ENCODE measurements at regions not wholly inside any gene's neighbourhood (a gene's known extent, or its start where the extent isn't known, plus 50 kb on each side); places are given as distances from the start of the nearest gene placed in this dataset.
"Not testable (repeated sequence)": the region's sequence is repeated elsewhere in the genome, so short reads cannot be mapped to it uniquely, and the experiment has no call there.

DNA sequence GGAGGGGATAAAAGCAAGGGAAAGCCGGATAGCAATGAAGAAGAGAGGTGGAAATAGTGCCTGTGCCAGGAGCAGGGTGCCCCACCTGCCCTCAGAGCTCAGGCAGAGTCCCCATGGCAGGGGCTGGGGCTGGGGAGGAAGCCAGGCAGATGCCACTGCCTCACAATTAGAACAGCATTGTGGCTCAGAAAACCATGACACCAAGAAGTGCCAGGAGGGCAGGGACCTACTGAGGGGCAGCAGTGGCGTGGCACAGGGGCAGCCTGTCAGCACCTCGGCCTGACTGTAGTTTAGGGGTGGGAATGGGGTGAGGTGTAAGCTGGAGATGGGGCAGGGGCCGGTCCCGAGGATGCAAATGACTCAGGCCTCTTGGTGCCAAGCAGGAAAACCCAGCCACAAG, 532.1 kb upstream of the B3GAT1 start:
- no peak for DNase-seq (ENCODE audit: low spot score)

DNA sequence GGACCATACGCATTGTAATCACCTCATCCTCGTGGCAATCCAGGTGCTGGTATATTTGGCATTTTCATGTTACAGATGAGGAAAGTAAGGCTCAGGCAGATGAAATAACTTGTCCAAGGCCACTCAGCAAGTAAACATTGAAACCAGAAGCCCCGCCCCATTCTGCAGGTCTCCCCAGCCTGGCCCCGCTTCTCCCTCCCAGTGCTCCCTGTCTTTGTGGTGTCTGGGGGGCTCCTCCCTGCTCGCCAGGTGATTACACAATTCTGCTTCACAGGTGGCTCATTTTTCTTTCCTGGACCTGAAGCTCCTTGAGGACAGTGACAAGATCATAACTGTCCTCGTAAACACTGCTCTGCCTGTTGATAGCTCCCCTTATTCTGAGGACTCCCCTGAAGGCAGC, 531.5 kb upstream of the B3GAT1 start:
- DNase-seq (ENCODE audit: low spot score): no peak

DNA sequence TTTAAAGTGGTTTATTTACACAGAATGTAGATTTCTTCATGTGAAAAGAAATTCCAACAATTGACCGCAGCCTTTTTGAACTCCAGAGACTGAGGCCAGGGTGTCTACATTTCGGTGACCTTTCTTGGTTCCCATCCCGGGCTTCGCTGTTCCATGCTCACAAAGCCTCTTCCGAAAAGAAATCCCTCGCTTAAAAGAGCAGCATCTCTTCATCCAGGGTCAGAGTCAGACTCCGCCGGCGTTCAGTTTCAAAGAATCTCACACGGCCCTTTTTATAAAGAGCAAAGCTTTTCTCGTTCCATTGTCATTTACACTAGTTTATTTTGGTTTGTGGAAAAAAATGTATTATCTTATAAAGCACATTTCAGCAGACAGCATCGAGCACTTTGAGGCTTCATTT, 530.6 kb upstream of the B3GAT1 start:
- no peak for DNase-seq (ENCODE audit: low spot score)

DNA sequence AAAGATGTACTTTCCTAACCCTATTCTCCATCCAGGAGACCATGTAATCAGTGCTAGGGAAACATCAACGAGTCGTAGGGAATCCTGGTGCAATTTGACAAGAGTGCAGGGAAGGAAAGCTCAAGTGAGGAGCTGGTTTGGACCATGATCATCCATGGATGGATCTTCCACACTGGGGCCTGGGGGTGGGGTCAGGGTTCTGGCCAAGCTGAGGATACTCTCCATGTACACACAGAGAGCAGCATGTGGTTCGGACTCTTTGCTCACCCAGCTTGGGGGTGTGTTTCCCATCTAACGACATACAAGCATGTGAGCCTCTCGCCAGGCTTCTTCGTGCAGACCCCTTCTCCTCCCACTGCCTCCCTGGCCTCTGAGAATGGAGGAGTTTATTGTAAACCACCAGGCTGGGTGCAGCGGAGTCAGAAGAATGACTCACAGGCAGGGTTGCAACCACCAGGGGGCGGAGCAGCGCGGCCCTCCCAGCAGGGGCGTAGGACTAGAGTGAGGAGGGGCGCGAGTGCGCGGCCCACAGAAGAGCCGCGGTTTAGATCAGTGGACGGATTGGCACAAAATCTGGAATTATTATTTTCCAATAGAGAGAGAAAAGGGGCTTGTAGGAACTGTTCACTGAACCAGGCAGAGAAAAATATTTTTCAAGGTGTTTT, 530.0 kb upstream of the B3GAT1 start:
- DNase-seq (ENCODE audit: low spot score): not testable (repeated sequence)

DNA sequence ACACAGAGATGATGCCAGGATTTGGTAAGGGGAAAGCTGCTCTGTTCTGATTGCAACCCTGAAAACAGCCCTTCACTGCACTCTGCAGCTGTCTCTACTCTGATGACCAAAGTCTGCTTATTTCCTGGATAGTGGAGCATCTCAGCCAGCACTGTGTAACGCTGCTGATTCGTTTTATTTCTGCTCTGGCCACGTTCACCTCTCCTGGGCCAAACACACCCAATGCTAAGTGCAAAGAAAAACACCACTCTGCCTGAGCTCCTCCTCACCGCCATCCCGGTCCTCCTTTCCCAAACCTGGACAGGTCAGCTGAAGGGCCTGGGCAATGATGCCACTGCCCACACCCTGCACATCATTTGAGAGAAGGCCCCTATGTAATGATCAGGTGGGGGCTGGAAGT, 529.3 kb upstream of the B3GAT1 start:
- DNase-seq (ENCODE audit: low spot score): no peak

DNA sequence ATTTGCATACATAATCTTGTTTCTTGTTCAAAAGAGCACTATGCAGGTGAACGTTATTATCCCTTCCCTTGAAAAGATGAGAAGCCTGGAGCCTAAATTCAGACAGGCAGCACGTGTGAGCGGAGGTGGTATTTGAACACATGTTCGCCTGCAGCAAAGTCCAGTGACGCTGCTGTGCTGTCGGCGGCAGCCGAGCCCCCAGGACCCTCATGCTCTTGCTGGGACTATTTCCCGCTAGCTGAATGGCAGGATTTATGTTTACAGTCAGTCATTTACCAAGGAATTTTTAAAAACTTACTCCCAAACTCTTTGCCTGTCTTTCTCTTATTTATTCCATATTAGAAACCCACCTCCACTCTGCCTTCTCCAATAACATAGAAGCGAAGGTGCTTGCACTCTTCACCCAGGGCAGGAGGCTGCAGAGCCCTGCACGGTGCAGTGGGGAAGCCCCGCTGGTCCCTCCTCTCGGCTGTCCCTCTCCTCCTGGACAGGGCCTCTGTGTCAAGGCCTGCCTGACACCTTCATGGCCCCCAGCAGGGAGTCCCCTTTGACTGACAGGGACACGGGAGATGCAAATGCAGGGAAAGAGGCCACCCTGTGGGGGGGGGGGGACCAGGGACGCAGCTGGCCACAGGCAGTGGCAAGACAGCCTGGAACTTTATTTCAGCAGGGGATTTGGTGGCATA, 528.5 kb upstream of the B3GAT1 start:
- DNase-seq (ENCODE audit: low spot score): no peak

DNA sequence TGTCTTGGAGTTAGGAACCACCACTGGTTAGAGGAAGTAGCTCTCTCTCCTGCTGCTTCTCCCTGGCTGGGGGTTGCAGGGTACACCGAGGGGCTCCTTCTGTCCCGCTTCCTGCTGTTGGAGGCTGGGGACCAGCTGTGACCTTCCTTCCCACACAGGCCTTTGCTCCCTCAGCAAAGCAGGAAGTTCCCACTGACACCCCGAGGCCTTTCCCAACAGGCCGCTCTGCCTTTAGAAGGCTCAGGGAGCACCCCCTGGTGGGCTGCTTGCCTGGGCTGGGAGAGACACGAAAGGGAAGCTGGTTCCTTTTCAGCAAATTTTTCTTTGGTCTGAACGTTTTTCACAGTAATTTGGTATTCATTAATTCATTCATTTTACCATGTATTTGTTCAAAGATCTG, 527.9 kb upstream of the B3GAT1 start:
- DNase-seq (ENCODE audit: low spot score): no peak

DNA sequence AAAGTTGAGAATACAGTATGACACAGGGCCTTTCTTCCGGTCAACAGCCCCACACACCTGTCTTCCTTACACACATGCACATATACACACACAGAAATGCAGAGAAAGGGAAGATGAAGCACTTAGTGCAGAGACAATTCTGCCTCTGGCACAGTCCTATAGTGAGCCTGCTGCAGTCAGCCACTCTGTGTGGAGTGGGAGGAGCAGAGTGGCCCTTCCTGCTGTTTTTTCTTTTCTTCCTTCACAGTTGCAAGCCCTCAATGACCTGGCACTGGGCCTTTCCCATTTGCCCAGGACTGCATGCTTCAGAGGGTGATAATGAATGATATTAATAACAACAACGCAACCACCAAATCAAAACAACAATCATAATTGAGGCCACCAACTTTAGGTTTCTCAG, 527.0 kb upstream of the B3GAT1 start:
- DNase-seq (ENCODE audit: low spot score): no peak

DNA sequence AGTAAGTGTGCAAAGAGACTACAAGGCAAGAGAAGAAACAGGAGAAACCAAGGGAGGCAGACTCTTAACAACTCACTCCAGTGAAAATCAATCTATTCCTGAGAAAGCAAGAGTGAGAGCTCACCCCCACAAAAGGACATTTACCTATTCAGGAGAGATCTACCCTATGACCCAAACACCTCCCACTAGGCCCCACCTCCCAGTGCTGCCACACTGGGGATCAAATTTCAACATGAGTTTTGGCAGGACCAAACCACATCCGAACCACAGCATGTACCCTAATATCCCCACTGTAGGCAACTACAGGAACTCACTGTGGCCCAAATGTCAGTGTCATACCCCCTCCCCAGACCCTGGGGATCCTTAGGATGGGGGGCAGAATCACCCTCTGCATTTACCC, 526.2 kb upstream of the B3GAT1 start:
- DNase-seq (ENCODE audit: low spot score): no peak

DNA sequence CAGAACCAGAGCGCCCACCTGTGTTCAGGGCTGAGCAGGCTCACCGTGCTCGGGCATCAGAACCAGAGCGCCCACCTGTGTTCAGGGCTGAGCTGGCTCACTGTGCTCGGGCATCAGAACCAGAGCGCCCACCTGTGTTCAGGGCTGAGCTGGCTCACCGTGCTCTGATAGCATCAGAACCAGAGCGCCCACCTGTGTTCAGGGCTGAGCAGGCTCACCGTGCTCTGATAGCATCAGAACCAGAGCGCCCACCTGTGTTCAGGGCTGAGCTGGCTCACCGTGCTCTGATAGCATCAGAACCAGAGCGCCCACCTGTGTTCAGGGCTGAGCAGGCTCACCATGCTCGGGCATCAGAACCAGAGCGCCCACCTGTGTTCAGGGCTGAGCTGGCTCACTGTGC, 525.2 kb upstream of the B3GAT1 start:
- DNase-seq (ENCODE audit: low spot score): not testable (repeated sequence)

DNA sequence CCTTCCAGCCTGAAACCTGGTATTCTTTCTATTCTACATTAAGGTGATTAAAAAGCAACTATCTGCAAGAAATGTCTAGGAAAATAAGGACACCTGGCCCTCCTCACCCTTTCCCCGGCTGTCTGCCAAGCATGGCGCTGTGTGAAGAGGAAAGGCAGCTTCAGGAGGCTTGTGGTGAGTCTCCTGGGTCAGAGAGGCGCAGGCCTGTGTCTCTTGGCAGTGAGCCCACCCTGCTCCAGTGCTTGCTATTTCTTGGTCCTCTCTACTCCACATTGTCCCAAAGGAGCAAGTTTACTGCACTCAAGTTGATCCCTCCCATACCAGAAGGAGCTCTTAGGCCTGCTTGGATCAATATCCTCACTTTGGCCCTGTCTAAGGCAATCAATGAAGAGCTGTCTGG, 520.7 kb upstream of the B3GAT1 start:
- no peak for DNase-seq (ENCODE audit: low spot score)

DNA sequence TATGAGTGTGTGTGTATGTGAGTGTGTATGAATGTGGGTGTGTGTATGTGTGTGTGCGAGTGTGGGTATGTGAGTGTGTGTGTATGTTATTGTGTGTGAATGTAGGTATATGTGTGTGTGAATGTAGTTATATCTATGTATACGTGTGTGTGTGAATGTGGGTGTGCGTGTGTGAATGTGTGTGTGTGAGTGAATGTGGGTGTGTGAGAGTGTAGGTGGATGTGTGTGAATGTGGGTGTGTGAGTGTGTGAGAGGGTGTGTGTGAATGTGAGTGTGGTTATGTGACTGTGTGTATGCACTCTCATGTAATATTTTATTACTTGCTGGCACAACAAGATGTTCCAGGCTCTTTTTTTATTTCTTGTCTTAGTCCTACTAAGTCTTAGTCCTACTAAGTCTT, 513.4 kb upstream of the B3GAT1 start:
- no peak for DNase-seq (ENCODE audit: low spot score)

DNA sequence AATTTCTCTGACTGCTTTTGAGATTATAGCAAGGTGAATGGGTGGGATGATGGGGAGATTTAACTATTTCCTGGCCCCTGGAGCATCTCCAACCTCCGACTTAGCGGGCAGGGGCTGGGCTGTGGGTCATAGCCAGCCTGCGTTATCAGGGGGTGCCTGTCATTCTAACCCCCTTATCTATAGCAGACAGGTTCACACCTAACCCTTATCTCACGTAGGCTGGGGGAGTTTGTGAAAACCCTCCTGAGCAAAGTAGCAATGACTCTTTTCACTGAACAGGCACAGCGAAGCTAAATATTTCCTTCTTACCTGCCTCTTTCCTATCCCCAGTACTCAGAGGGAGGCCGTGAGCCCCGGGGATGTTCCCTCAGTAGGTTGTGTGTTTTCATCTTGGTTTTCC, 511.4 kb upstream of the B3GAT1 start:
- DNase-seq (ENCODE audit: low spot score): no peak

DNA sequence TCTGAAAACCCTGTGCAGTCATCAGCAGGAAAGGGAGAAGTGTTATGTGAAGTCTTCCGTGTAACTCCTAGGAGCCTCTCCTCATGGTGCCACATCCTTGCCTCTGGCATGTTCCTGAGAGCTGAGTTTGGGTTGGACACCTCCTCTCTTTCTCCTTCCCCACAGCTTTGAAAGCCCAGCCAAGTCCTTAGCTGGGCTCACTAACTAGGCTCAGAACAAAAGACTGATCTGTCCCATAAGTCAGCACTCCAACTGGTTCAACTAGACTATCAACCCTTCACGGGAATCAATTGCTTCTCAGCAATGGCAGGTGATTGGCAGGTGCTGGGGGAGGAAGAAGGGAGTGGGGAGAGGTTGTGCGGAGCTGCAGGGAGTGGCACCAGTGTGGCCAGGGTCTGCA, 509.9 kb upstream of the B3GAT1 start:
- DNase-seq (ENCODE audit: low spot score): no peak

DNA sequence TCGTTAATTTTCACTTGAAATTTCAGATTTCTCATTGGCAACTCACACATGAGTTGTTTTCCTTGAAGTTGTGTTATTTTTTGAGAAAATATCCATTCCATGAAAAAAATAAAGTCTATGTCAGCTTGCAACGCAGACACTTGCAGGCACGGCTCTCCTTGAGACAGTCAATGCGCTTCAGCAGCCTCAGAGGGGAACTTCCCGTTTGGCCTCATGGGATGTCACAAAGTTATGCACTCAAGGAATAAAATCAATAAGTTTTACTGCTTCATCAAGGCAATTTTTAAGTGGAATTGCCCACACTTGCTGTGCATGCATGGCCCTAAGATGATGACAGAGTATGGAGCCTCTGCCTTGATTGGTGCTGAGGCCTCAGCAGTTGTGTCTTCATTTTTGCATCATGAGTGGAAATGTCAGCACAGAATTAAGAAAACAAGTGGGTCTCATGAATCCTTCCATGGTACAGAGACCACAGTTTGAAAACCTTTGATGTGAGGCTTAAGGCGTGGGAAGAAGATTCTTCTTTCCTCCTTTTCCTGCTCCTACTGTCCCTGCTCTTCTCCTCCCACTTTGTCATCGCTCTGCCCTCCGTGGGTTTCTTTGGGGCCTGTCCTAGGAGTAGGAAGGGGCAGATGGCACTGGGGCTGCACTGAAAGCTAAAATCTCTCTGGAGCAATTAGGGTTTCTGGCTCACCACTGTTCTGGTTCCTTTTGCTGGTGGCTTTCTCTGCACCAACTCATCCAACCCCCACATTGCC, 509.0 kb upstream of the B3GAT1 start:
- DNase-seq (ENCODE audit: low spot score): no peak

DNA sequence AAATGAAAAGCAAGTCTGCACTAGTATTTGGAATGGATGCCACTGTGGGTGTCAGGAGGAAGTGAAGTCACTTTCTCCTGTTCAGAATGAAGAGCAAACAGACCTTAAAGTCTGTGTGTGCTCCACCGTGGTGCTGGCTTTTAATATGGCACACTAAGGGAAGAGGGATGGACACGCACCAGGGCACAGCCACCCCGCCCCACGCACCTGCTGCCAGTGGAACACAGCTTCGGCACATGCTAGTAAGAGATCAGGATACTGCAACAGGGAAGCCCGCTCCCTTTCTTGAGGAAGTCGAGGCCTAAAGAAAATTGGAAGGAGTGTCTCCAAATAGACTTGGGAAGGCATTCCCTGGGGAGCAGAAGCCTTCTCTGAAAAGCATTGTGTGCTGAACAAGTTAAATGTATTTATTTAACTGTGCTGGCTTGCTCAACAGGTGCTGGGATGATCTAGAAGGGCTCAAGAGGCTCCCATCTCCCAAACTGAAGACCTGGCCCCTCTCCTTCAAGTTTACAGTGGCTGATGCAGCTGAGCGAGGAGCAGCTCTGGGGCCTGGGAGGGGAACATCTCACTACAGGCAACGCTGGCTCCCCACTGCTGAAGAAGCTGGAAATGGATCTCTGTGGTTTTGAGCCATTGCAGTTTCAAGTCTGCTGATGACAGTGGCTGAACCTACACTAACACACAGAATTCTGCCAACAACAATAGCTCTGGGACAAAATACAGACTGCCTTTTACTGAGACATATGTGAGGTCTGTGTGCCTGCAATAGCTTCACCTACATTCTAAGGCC, 504.6 kb upstream of the B3GAT1 start:
- DNase-seq (ENCODE audit: low spot score): no peak

DNA sequence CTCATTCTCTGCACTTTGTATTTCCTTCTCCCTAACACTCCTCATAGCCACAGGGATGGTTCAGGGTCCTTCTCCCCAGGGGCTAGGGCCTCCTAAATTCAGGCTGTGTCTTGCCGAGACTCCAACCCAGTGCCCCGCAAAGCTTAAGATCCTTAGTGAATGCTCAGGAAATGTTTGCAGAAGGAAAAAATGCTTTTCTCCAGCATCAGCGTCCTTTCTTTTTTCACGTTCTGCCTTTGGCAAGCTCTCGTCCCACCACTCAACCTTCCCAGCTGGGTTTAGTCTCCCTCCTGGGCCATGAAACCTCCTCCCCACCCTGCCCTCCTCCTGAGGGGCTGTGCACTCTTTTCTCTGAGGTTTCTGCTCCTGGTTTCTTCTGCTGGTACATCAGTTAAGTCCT, 503.8 kb upstream of the B3GAT1 start:
- no peak for DNase-seq (ENCODE audit: low spot score)

DNA sequence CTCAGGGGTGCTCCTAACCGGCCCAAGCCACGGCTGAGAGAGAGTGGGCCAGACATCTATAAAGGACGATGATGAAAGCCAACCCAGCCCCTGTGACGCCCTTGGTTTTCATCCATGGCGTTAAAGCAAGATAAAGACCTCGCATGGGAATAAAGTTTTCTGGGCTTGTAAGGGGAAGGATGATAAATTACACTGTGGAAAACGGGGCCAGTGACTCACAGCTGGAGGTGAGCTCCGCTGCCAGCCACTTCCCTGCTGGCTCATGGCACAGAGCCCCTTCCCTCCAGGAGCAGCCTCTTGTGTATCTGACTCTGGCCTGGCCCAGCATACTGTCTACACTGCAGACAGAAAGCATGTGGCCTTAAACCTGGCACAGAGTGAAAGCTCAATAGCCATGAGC, 503.2 kb upstream of the B3GAT1 start:
- no peak for DNase-seq (ENCODE audit: low spot score)

DNA sequence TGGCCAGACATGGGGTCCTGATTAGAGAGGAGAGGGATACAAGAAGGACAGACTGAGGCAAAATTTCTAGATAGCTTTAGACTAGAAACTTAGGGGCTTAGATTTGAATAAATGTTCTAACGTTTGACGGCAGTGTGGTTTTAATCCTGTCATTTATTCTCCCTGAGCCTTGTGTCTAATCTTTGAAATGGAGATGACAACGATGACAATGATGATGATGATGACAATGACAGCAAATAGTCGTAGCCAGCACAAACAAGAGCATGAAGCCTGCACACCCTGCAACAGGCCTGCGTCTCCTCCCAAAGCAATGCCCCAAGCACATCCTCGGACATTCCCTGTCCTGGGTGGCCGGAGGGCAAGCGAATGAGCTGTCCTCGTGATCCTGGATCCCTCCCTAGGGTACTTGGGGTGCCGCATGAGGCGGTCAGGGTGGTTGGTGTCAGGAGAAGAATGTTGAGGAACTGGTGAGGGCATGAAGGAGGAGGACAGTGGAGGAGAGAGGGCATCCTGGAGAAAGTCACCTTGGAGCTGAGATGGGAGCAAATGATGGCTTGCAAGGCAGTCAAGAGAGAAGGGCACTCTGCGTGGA, 502.1 kb upstream of the B3GAT1 start:
- DNase-seq (ENCODE audit: low spot score): no peak

DNA sequence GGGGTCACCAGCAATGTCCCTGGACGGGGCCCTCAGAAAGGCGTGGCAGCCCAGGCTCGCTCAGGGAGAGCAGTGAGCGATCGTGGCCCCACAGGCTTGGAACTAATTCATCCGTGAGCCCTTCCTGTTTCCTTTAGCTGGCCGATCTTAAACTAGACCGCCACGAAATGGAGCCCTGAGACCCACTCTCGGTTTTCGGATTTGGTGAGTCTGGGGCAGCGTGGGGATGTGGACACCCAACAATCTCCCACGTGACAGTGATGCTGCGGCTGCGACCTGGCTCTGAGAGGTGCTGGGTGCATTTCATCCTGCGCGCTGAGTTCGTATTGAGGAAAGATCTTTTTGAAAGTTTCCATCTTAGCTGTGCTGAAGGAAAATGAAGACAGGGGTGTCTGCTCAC, 501.3 kb upstream of the B3GAT1 start:
- DNase-seq (ENCODE audit: low spot score): no peak

DNA sequence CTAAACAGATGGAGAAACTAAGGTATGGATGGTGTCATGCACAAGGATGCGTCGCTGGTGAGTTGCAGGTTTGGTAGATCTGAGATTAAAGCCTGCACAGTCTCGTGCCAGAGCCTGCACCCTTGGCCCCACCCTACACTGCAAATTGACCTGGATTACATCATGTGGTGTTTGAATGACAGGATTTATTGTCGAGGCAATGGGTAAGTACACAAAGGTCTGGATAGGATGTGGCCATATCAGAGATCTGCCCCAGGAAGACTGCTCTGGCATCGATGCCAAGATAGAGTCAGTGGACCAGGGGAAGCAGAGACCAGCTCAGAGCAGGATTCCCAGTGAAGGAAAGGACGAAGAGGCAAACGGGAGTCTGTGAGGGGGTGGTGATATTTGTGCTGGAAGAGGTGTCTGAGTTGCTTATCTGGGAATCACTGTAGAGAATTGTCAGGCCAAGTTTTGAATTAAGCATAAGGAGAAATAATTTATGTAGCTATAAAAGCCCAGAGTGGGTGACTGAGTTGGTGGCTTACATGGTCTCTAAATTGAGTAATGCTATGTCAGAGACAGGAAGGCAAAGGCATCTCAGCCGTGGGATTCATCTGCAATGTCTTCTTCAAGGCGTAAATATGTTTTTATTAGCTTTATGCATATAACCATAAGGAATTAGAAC, 499.6 kb upstream of the B3GAT1 start:
- DNase-seq (ENCODE audit: low spot score): no peak

DNA sequence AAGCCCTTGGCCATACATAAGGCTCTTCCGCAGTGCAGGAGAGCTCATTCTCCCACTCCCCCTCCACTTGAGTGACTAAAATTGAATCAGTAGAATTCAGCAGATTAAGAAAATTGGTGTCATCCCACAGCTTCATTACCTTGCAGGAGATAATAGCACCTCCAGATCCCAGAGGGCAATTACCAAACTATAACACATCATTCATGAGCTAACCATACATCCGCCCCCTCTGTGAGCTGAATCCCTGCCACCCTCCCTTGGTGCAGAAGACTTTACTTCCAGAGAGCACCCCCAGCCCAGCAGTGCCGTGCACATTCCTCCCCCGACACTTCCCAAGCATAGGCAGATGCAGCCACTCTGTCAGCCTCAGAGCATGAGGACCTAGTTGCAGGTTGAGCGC, 496.5 kb upstream of the B3GAT1 start:
- no peak for DNase-seq (ENCODE audit: low spot score)
